ENCODE measurements at regions not wholly inside any gene's neighbourhood (a gene's known extent, or its start where the extent isn't known, plus 50 kb on each side); places are given as distances from the start of the nearest gene placed in this dataset.

- CTCF ChIA-PET: no interaction called here
- no peak overlapping the region for H3K27ac ChIP-seq (ENCODE audit: low read depth in 1 of 2, low read length in 2 of 2)
- ATAC-seq (ENCODE audit: poor library complexity): no peak
- Mint-ChIP-seq H3K36me3 (ENCODE audit: low read depth) (no peaks in the 10 kb centered on the region), H3K9me3 (no peaks in the 10 kb centered on the region), H3K27ac (no peak overlapping the region), H3K27me3 (peaks cover 19% of the 10 kb centered on the region), H3K4me3 (no peak overlapping the region), H3K4me1 (ENCODE audit: low read depth) (no peaks in the 10 kb centered on the region)
- H3K4me1 ChIP-seq (ENCODE audit: insufficient read depth, low read length): no peaks in the 10 kb centered on the region
- peaks cover 0 to under 1% of the 10 kb centered on the region in 2 experiments for H3K27me3 ChIP-seq (ENCODE audit: control insufficient read depth in 1 of 2, insufficient read depth in 2 of 2, low read length in 2 of 2)
- POLR2A ChIA-PET: no interaction called here
- no peak overlapping the region for H3K4me3 ChIP-seq (ENCODE audit: low read length)
- no peak for DNase-seq
- H3K9me3 ChIP-seq (ENCODE audit: control insufficient read depth in 1 of 2, insufficient read depth in 1 of 2, low read length in 2 of 2): peaks cover 0 to 4% of the 10 kb centered on the region in 2 experiments
- intact Hi-C loops (cut with DNase I, micrococcal nuclease): no loop called here
- no peak for TF ChIP-seq CTCF (IDR thresholded peaks at IDR 0.05)
- H3K36me3 ChIP-seq (ENCODE audit: insufficient read depth, low read length): no peaks in the 10 kb centered on the region
Observed at GRCh38 chr17:62150471-62150870, 85.4 kb upstream of the MED13 start.

- no peaks in the 10 kb centered on the region for H3K36me3 ChIP-seq (ENCODE audit: insufficient read depth, low read length)
- H3K27me3 ChIP-seq (ENCODE audit: control insufficient read depth in 1 of 2, insufficient read depth in 2 of 2, low read length in 2 of 2): no peaks in the 10 kb centered on the region
- Mint-ChIP-seq H3K4me3 (no peak overlapping the region), H3K27me3 (peaks cover 24% of the 10 kb centered on the region), H3K36me3 (ENCODE audit: low read depth) (no peaks in the 10 kb centered on the region), H3K4me1 (ENCODE audit: low read depth) (no peaks in the 10 kb centered on the region), H3K9me3 (no peaks in the 10 kb centered on the region), H3K27ac (no peak overlapping the region)
- ATAC-seq (ENCODE audit: poor library complexity) (no peak), DNase-seq (no peak)
- CTCF ChIA-PET: no interaction called here
- intact Hi-C loops (cut with DNase I, micrococcal nuclease): no loop called here
- H3K9me3 ChIP-seq (ENCODE audit: control insufficient read depth in 1 of 2, insufficient read depth in 1 of 2, low read length in 2 of 2): peaks cover 0 to 4% of the 10 kb centered on the region in 2 experiments
- no peak overlapping the region for H3K27ac ChIP-seq (ENCODE audit: low read depth in 1 of 2, low read length in 2 of 2)
- H3K4me1 ChIP-seq (ENCODE audit: insufficient read depth, low read length): no peaks in the 10 kb centered on the region
- TF ChIP-seq CTCF (IDR thresholded peaks at IDR 0.05): no peak
- H3K4me3 ChIP-seq (ENCODE audit: low read length): no peak overlapping the region
- POLR2A ChIA-PET: no interaction called here
Observed at GRCh38 chr17:62149961-62150360, 84.9 kb upstream of the MED13 start.

GRCh38 chr17:62147284-62147683, 82.2 kb upstream of the MED13 start:
- no peak overlapping the region for H3K4me3 Mint-ChIP-seq
- H3K27ac Mint-ChIP-seq: no peak overlapping the region
- TF ChIP-seq CTCF (IDR thresholded peaks at IDR 0.05): no peak
- H3K4me3 ChIP-seq (ENCODE audit: low read length): no peak overlapping the region
- CTCF ChIA-PET: no interaction called here
- no peaks in the 10 kb centered on the region for H3K36me3 Mint-ChIP-seq (ENCODE audit: low read depth)
- H3K9me3 ChIP-seq (ENCODE audit: control insufficient read depth in 1 of 2, insufficient read depth in 1 of 2, low read length in 2 of 2): no peaks in the 10 kb centered on the region
- intact Hi-C loops (cut with DNase I, micrococcal nuclease): no loop called here
- no peaks in the 10 kb centered on the region for H3K9me3 Mint-ChIP-seq
- no peak overlapping the region for H3K27ac ChIP-seq (ENCODE audit: low read depth in 1 of 2, low read length in 2 of 2)
- DNase-seq (no peak), ATAC-seq (ENCODE audit: poor library complexity) (no peak)
- H3K27me3 ChIP-seq (ENCODE audit: control insufficient read depth in 1 of 2, insufficient read depth in 2 of 2, low read length in 2 of 2): no peaks in the 10 kb centered on the region
- no peaks in the 10 kb centered on the region for H3K4me1 ChIP-seq (ENCODE audit: insufficient read depth, low read length)
- no peaks in the 10 kb centered on the region for H3K4me1 Mint-ChIP-seq (ENCODE audit: low read depth)
- no peaks in the 10 kb centered on the region for H3K36me3 ChIP-seq (ENCODE audit: insufficient read depth, low read length)
- POLR2A ChIA-PET: no interaction called here
- peaks cover 25% of the 10 kb centered on the region for H3K27me3 Mint-ChIP-seq
